GM12874 (cell line): ENCODE measurements at regions not wholly inside any gene's neighbourhood (a gene's known extent, or its start where the extent isn't known, plus 50 kb on each side); places are given as distances from the start of the nearest gene placed in this dataset.

Experiments
- TF ChIP-seq, protein P1 (sequence below): IDR thresholded peaks from 2 replicates; pipeline ENCODE4 v1.5.1; 2011; ENCODE audit warnings: low read depth, mild to moderate bottlenecking, control low read depth, low read length, moderate library complexity; ENCODE audit not compliant: insufficient read depth

- TF ChIP-seq, protein P1, sequence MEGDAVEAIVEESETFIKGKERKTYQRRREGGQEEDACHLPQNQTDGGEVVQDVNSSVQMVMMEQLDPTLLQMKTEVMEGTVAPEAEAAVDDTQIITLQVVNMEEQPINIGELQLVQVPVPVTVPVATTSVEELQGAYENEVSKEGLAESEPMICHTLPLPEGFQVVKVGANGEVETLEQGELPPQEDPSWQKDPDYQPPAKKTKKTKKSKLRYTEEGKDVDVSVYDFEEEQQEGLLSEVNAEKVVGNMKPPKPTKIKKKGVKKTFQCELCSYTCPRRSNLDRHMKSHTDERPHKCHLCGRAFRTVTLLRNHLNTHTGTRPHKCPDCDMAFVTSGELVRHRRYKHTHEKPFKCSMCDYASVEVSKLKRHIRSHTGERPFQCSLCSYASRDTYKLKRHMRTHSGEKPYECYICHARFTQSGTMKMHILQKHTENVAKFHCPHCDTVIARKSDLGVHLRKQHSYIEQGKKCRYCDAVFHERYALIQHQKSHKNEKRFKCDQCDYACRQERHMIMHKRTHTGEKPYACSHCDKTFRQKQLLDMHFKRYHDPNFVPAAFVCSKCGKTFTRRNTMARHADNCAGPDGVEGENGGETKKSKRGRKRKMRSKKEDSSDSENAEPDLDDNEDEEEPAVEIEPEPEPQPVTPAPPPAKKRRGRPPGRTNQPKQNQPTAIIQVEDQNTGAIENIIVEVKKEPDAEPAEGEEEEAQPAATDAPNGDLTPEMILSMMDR: no peak
These were observed 319.2 kb upstream of the SLC7A11 start for GRCh38 chr4:138561276-138561880.

DNA sequence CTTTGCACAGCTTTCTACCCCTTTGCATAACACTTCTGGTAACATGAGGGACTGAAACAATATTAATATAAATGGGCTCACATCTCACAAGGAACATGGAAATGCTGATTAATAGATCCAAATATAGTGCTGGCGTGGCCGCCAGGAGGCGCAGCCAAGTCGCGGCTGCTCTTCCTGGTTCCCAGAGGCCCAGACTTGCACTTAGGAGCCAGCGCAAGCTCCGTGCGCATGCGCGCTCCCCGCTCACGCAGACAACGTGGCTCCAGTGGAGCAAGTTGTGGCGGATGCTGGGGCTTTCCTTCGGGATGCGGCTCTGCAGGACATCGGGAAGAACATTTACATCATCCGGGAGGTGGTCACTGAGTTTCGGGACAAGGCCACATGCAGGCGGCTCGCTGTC, 318.3 kb upstream of the SLC7A11 start:
- TF ChIP-seq, protein P1: no peak

DNA sequence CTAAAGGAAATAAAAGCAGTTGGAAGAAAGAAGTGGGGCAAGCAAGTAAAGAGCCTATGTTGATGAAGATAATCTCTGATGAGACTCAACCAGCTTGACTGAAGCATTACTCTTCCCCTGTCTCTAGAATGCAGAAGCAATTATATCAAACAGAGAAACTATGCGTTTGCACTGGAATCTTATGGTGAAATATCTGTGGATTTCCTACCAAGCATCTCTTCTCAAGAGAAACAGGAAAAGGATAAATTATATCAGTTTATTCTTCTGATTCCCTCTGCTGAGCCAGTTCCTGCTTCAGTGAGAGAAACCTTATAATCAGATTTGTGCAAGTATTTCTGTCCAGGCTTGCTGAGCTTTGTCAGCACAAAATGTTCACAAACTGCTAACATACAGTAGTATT, 316.7 kb upstream of the SLC7A11 start:
- TF ChIP-seq, protein P1: no peak

DNA sequence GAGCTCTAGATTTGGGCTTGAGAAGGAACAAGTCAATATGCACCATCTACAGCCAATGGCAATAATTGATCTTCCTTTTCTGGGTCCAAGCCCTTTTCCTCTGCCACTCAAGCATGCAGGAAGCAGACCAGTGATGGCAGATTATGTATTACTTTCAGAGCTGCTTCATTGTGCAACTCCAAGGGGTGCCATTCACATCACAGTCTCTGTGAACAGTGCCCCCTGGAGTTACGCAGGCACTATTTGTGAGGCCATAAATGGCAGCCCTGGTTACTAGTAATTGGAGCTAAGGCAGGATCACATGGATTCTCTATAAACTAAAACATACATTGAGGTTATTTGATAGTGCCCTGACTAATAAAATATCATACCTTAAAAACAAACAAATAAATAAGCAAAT, 313.4 kb upstream of the SLC7A11 start:
- TF ChIP-seq, protein P1: peak; percentile 39; the same call in 1 of the 2 replicates

GRCh38 chr4:138555108-138555507, 313.0 kb upstream of the SLC7A11 start:
- TF ChIP-seq, protein P1: no peak

- TF ChIP-seq, protein P1: no peak
These were observed 311.1 kb upstream of the SLC7A11 start for GRCh38 chr4:138553001-138553845.

DNA sequence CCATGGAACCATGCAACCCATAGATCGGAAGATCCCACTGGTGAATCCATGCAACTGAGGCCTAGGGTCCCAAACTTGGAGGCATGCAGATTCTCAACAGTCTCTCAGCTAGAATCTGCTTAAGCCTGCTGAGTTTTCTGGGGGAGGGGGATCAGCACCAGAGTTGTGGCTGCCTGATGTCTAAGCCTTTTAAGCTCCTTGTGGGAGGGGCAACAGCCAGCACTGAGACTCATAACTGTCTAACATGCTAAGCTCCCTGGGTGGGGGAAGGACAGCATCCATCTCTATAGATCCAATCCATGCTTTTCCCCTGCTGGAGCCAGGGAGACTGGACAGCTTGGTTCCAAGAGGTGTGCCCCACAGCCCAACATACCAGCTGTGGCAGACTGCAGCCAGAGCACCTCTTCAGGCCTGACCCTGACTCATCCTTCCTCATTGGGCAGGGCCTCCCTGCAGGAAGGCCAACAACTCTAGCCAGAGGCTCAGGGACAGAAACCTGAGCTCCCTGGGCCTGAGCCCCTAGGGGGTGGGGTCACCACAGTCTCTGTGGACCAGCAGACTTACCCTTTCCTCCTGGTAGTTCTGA, 300.1 kb upstream of the SLC7A11 start:
- TF ChIP-seq, protein P1: no peak
